Effector memory CD4-positive, alpha-beta T cell (primary cell): ENCODE measurements at regions not wholly inside any gene's neighbourhood (a gene's known extent, or its start where the extent isn't known, plus 50 kb on each side); places are given as distances from the start of the nearest gene placed in this dataset.

ENCODE experiments used
- DNase-seq, 3 donors: peaks; one replicate each; pipeline ENCODE4 v3.0.0-alpha.2; 2020
- H3K27ac ChIP-seq: 2 replicates; pipeline ENCODE4 v1.7.0; 2013; ENCODE audit warnings: mild to moderate bottlenecking, low read length, moderate library complexity; ENCODE audit not compliant: insufficient read depth, poor library complexity, severe bottlenecking
- H3K27me3 ChIP-seq: replicated peaks from 2 replicates; pipeline ENCODE4 v1.7.0; 2013; ENCODE audit warnings: mild to moderate bottlenecking, low read length; ENCODE audit not compliant: insufficient read depth, control insufficient read depth, poor library complexity, severe bottlenecking
- H3K36me3 ChIP-seq: 2 replicates; pipeline ENCODE4 v1.7.0; 2013; ENCODE audit warnings: mild to moderate bottlenecking, low read length, moderate library complexity; ENCODE audit not compliant: control insufficient read depth, insufficient read depth
- H3K4me1 ChIP-seq: 2 replicates; pipeline ENCODE4 v1.7.0; 2013; ENCODE audit warnings: low read length, mild to moderate bottlenecking; ENCODE audit not compliant: control insufficient read depth, insufficient read depth, poor library complexity, severe bottlenecking
- H3K4me3 ChIP-seq: 2 replicates; pipeline ENCODE4 v1.7.0; 2013; ENCODE audit warnings: low read length, low read depth, mild to moderate bottlenecking; ENCODE audit not compliant: insufficient read depth, poor library complexity, severe bottlenecking
- H3K9me3 ChIP-seq: 2 replicates; pipeline ENCODE4 v1.7.0; 2013; ENCODE audit warnings: mild to moderate bottlenecking, low read length, moderate library complexity; ENCODE audit not compliant: control insufficient read depth

GRCh38 chr18:34977838-34978532 lies 63.2 kb upstream of the MAPRE2 start:
- Histone ChIP-seq H3K27ac (peak overlapping the region; percentile 12), H3K4me1 (peaks cover 13% of the 10 kb centered on the region), H3K27me3 (no peaks in the 10 kb centered on the region), H3K9me3 (no peaks in the 10 kb centered on the region), H3K36me3 (no peaks in the 10 kb centered on the region), H3K4me3 (peak overlapping the region; percentile 90)
- no peak for DNase-seq

- H3K27me3 ChIP-seq = no peaks in the 10 kb centered on the region
- no peak overlapping the region for H3K27ac ChIP-seq
- peak overlapping the region; percentile 90 for H3K4me3 ChIP-seq
- no peaks in the 10 kb centered on the region for H3K36me3 ChIP-seq
- no peaks in the 10 kb centered on the region for H3K9me3 ChIP-seq
- no peak for DNase-seq
- peaks cover 13% of the 10 kb centered on the region for H3K4me1 ChIP-seq
These were observed 62.7 kb upstream of the MAPRE2 start for GRCh38 chr18:34978533-34978893.

- DNase-seq = peak; percentile 6 to 46 (median 29)
- Histone ChIP-seq H3K27ac (no peak overlapping the region), H3K27me3 (no peaks in the 10 kb centered on the region), H3K4me1 (peaks cover 13% of the 10 kb centered on the region), H3K4me3 (peak overlapping the region; percentile 90), H3K36me3 (no peaks in the 10 kb centered on the region), H3K9me3 (no peaks in the 10 kb centered on the region)
These were observed 62.1 kb upstream of the MAPRE2 start for GRCh38 chr18:34978953-34979608.

GRCh38 chr18:34981487-34981886 lies 59.7 kb upstream of the MAPRE2 start:
- DNase-seq = no peak
- Histone ChIP-seq H3K9me3 (no peaks in the 10 kb centered on the region), H3K36me3 (no peaks in the 10 kb centered on the region), H3K27me3 (no peaks in the 10 kb centered on the region), H3K27ac (no peak overlapping the region), H3K4me1 (peaks cover 12% of the 10 kb centered on the region), H3K4me3 (no peak overlapping the region)

- no peak for DNase-seq
- Histone ChIP-seq H3K27me3 (no peaks in the 10 kb centered on the region), H3K4me3 (no peak overlapping the region), H3K9me3 (no peaks in the 10 kb centered on the region), H3K4me1 (no peaks in the 10 kb centered on the region), H3K27ac (no peak overlapping the region), H3K36me3 (no peaks in the 10 kb centered on the region)
These were observed 55.2 kb upstream of the MAPRE2 start for GRCh38 chr18:34985963-34986362.

GRCh38 chr18:34990597-34990996 lies 50.6 kb upstream of the MAPRE2 start:
- no peaks in the 10 kb centered on the region for H3K9me3 ChIP-seq
- no peak overlapping the region for H3K4me3 ChIP-seq
- DNase-seq = no peak
- H3K36me3 ChIP-seq = no peaks in the 10 kb centered on the region
- no peaks in the 10 kb centered on the region for H3K4me1 ChIP-seq
- H3K27ac ChIP-seq = no peak overlapping the region
- H3K27me3 ChIP-seq = no peaks in the 10 kb centered on the region

- no peak for DNase-seq
- H3K27me3 ChIP-seq = no peaks in the 10 kb centered on the region
- H3K4me3 ChIP-seq = no peak overlapping the region
- no peaks in the 10 kb centered on the region for H3K36me3 ChIP-seq
- H3K9me3 ChIP-seq = no peaks in the 10 kb centered on the region
- no peaks in the 10 kb centered on the region for H3K4me1 ChIP-seq
- no peak overlapping the region for H3K27ac ChIP-seq
These were observed 50.1 kb upstream of the MAPRE2 start for GRCh38 chr18:34991152-34991551.
